ENCODE measurements at regions not wholly inside any gene's neighbourhood (a gene's known extent, or its start where the extent isn't known, plus 50 kb on each side); places are given as distances from the start of the nearest gene placed in this dataset.
"Not testable (repeated sequence)": the region's sequence is repeated elsewhere in the genome, so short reads cannot be mapped to it uniquely, and the experiment has no call there.

DNA sequence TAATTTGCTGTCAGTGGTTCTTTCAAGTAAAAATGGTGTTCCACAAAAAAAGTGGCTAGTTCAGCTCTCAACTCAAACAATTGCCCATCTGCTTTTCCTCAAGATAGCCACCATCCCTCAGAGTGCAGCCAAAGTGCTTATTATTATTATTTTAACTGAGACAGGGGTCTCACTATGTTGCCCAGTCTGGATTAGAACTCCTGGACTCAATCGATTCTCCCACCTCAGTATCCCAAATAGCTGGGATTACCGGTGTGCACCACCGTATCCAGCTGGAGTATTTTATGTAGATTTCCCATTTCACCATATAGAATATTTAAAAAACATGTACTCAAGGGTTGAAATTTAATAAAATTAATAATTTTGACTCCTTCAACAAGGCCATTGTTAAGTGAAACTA is 62.1 kb upstream of the USP9X start:
- Histone ChIP-seq H3K4me3 (no peak overlapping the region), H3K4me1 (replicated peaks) (peaks cover 10% of the 10 kb centered on the region), H3K27me3 (replicated peaks) (no peaks in the 10 kb centered on the region), H3K9me3 (replicated peaks) (no peaks in the 10 kb centered on the region), H3K36me3 (no peaks in the 10 kb centered on the region), H3K27ac (no peak overlapping the region)
- no peak for DNase-seq (ENCODE audit: low read depth in 1 of 2, low spot score in 2 of 2)

DNA sequence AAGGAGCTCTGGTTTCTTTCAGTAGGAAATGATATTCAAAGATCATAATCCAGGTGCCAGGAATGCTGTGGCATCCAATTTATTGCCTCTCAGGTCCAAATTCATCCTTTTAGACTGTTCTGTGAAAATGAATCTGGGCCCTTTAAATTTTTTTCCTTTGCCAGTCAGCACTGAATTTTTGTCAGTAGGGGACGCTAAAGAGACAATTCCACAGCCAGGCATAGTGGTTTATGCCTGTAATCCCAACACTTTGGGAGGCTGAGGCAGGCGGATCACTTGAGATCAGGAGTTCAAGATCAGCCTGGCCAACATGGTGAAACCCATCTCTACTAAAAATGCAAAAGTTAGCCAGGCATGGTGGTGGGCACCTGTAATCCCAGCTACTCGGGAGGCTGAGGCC is 60.9 kb upstream of the USP9X start:
- not testable (repeated sequence) for H3K9me3 ChIP-seq (replicated peaks); H3K36me3 ChIP-seq; DNase-seq (ENCODE audit: low read depth in 1 of 2, low spot score in 2 of 2); H3K4me3 ChIP-seq; H3K27ac ChIP-seq; H3K27me3 ChIP-seq (replicated peaks)
- H3K4me1 ChIP-seq (replicated peaks) = peaks cover 15% of the 10 kb centered on the region

DNA sequence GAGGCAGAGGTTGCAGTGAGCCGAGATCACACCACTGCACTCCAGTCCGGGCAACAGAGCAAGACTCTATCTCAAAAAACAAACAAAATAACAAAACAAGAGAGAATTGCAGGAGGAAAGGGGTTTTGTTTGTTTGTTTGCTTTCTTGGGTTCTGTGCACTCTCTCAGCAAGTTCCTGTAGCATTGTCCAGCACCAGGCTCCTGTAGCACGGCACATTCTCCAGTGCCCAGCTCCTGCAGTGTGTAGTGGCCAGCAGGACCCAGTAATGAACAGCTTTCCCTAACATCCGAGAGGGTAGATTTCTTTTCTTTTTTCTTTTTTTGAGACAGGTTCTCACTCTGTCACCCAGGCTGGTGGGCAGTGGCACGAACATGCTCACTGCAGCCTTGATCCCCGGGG is 60.5 kb upstream of the USP9X start:
- Histone ChIP-seq H3K27me3 (replicated peaks) (no peaks in the 10 kb centered on the region), H3K4me1 (replicated peaks) (peaks cover 19% of the 10 kb centered on the region), H3K4me3 (no peak overlapping the region), H3K9me3 (replicated peaks) (no peaks in the 10 kb centered on the region), H3K36me3 (no peaks in the 10 kb centered on the region), H3K27ac (no peak overlapping the region)
- DNase-seq (ENCODE audit: low read depth in 1 of 2, low spot score in 2 of 2) = no peak

DNA sequence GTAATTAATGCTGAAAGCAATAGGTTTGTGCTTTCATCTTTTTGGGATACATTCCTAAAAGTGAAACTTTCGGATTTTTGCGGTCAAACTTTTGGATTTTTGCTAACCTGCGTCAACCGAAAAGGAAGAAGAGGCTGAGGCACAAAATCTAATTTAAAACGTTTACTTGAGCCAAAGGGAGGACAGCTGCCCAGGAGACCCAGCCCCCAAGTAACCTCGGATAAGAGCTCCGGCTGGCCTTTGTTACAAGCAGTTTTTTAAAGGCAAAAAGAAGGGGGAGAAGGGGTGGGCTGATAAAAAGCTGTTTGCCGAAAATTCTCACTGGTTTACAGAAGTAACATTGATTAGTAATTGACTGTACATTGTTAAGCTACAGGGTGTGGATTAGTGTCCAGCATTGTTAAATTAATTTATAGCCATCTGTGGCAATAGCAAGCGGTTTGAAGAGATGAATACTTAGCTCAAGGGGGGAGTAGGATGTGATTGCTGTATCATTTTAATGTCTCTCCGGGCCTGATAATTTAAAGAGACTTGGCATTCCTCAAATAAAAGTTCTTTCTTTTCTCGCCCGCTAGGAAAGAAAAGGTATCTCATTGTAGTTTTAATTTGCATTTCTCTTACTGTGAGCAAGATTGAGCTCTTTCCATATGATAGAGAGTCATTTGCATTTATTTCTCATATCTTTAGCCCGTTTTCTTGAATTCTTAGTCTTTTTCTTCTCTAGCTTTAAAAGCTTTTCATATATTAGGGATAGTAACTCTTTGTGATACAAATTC is 59.1 kb upstream of the USP9X start:
- no peak for DNase-seq (ENCODE audit: low read depth in 1 of 2, low spot score in 2 of 2)
- no peaks in the 10 kb centered on the region for H3K36me3 ChIP-seq
- H3K4me3 ChIP-seq = no peak overlapping the region
- no peaks in the 10 kb centered on the region for H3K9me3 ChIP-seq (replicated peaks)
- H3K4me1 ChIP-seq (replicated peaks) = peaks cover 20% of the 10 kb centered on the region
- H3K27ac ChIP-seq = no peak overlapping the region
- H3K27me3 ChIP-seq (replicated peaks) = no peaks in the 10 kb centered on the region

DNA sequence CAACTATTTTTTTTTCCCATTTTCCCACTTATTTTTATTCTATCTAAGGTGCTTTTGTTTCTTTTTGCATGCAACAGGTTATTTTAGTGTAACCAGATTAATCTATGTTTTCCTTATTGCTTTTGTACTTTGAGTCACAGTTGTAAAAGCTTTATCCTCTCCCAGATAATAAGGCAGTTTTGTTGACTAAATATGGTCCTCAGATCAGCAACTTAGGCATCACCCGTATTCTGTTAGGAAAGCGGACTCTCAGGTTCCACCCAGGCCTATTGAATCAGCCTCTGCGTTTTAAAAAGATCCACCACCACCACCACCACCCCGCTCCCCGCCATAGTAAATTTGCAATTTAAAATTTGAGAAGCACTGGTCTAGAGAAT is 58.6 kb upstream of the USP9X start:
- Histone ChIP-seq H3K9me3 (replicated peaks) (no peaks in the 10 kb centered on the region), H3K36me3 (no peaks in the 10 kb centered on the region), H3K27ac (no peak overlapping the region), H3K4me3 (no peak overlapping the region), H3K27me3 (replicated peaks) (no peaks in the 10 kb centered on the region), H3K4me1 (replicated peaks) (peaks cover 20% of the 10 kb centered on the region)
- no peak for DNase-seq (ENCODE audit: low read depth in 1 of 2, low spot score in 2 of 2)

DNA sequence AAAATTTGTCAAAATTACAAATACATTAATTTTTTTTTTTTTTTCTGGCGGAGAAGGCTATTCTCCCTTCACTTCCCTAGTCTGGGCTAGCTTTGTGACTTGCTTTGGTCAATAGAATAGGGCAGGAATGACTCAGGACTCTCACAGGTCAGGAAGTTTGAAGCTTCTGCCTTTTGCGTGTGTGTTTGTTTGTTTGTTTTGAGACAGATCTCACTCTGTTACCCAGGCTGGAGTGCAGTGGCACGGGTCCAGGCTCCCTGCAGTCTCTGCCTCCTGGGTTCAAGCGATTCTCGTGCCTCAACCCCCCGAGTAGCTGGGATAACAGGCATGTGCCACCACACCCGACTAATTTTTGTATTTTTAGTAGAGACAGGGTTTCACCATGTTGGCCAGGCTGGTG is 55.9 kb upstream of the USP9X start:
- Histone ChIP-seq H3K36me3 (no peaks in the 10 kb centered on the region), H3K4me3 (no peak overlapping the region), H3K9me3 (replicated peaks) (no peaks in the 10 kb centered on the region), H3K27me3 (replicated peaks) (no peaks in the 10 kb centered on the region), H3K4me1 (replicated peaks) (peaks cover 20% of the 10 kb centered on the region), H3K27ac (peak overlapping the region; percentile 40; the same call in 1 of the 2 replicates)
- peak; percentile 38 to 42 for DNase-seq (ENCODE audit: low read depth in 1 of 2, low spot score in 2 of 2)

DNA sequence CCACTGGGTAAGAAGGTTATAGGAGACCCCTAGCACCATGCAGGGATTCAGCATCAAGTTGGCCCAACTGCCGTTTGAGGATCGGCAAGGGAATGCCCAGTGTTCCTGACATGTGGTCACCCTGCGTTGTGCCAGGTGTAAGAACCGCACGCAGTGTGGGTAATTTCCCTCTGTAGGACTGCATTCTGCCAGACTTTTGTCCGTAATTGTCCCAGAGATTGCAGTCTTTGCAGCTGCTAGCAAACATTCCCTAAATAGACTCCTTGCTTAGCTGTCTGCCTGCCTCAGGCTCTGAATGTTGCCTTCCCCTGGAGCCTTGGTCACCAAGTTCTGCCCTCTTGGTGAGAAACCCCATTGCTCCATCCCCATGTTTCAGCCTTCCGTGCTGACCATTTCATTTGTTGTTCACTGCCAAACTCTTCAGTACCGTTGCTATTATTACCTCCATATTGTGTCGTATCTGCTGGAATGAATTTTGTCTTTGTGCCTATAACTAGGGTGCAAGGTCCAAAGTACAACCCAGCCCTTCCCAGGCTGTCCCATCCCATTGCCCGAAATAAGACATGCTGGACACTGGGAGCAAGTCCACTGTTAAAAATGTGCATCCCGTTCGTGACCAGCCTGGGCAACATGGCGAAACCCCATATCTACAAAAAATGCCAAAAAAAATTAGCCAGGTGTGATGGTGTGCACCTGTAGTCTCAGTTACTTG is 53.8 kb upstream of the USP9X start:
- H3K4me3 ChIP-seq = no peak overlapping the region
- H3K27ac ChIP-seq = no peak overlapping the region
- H3K36me3 ChIP-seq = no peaks in the 10 kb centered on the region
- no peaks in the 10 kb centered on the region for H3K9me3 ChIP-seq (replicated peaks)
- DNase-seq (ENCODE audit: low read depth in 1 of 2, low spot score in 2 of 2) = no peak
- H3K4me1 ChIP-seq (replicated peaks) = peaks cover 20% of the 10 kb centered on the region
- H3K27me3 ChIP-seq (replicated peaks) = no peaks in the 10 kb centered on the region

DNA sequence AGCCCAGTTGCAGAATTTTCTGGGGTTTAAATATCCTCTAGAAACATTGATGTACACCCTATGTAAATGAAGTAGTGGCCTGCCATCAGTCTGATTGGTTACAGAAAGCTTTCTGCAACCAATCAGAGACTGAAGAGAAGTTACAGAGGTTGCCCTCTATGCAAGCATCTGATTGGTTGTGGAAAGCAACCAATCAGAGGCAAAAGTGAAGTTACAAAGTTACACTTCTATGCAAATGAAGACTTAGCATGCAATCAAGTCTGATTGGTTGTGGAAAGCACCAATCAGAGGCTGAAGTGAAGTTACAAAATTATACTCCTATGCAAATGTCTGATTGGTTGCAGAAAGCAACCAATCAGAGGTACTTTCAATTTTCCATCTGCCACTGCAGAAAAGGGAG is 51.9 kb upstream of the USP9X start:
- peaks cover 10% of the 10 kb centered on the region for H3K4me1 ChIP-seq (replicated peaks)
- no peaks in the 10 kb centered on the region for H3K36me3 ChIP-seq
- no peak overlapping the region for H3K4me3 ChIP-seq
- H3K9me3 ChIP-seq (replicated peaks) = no peaks in the 10 kb centered on the region
- DNase-seq (ENCODE audit: low read depth in 1 of 2, low spot score in 2 of 2) = no peak
- H3K27ac ChIP-seq = no peak overlapping the region
- H3K27me3 ChIP-seq (replicated peaks) = no peaks in the 10 kb centered on the region

DNA sequence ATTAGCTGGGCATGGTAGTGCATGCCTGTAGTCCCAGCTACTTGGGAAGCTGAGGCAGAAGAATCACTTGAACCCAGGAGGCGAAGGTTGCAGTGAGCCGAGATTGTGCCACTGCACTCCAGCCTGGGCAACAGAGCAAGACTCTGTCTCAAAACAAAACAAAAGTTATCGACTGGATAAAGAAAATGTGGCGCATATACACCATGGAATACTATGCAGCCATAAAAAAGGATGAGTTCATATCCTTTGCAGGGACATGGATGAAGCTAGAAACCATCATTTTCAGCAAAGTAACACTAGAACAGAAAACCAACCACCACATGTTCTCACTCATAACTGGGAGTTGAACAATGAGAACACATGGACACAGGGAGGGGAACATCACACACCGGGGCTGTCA is 50.3 kb upstream of the USP9X start:
- not testable (repeated sequence) for H3K36me3 ChIP-seq; H3K27me3 ChIP-seq (replicated peaks); H3K27ac ChIP-seq; H3K9me3 ChIP-seq (replicated peaks); H3K4me1 ChIP-seq (replicated peaks); H3K4me3 ChIP-seq; DNase-seq (ENCODE audit: low read depth in 1 of 2, low spot score in 2 of 2)

Measured in SJSA1 (cell line).